Effector CD4-positive, alpha-beta T cell (primary cell): ENCODE measurements at regions not wholly inside any gene's neighbourhood (a gene's known extent, or its start where the extent isn't known, plus 50 kb on each side); places are given as distances from the start of the nearest gene placed in this dataset.
"Not testable (repeated sequence)": the region's sequence is repeated elsewhere in the genome, so short reads cannot be mapped to it uniquely, and the experiment has no call there.

Experiments
- DNase-seq: peaks from one replicate; pipeline ENCODE4 v3.0.0-alpha.2; 2020

DNA sequence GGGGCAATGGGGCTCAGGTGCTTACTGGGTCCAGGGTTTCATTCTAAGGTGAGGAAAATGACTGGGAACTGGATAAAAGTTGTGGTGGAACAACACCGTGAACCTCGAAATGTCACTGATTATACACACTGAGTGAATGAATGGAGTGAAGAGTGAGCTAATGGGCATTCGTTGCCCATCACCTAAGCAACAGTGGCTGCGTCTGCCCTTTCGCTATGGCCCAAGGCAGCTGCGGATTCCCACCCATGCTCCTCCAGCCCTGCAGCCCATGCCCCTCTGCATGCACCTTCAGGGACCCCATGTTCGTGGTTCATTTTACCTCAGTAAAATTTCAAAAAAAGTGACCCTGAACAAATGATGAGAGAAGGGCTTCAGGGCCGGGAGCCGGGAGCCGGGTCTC is 196.3 kb downstream of the CTTN start:
- no peak for DNase-seq

GRCh38 chr11:70595016-70595415 is 196.7 kb downstream of the CTTN start:
- DNase-seq, result no peak

- no peak for DNase-seq
Measured at GRCh38 chr11:70595452-70595851, 197.1 kb downstream of the CTTN start.

DNA sequence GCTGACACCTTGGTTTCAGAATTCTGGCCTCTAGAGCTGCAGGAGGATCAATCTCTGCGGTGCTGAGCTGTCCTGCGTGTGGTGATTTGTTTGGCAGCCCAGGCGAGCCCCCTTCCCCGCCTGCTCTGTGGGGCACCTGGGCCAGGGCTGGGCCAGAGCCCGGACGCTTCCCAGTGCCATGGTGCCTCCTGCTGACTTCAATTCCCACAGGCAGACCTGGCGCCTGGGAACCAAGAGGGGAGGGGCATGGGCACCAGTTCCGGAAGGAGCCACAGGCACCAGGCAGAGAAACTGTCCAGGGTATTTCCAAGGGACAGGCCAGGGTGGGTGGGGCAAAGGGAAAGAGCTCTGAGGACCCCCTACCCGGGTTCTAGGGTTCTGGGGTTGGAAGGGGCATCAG is 197.8 kb downstream of the CTTN start:
- DNase-seq, result no peak

DNA sequence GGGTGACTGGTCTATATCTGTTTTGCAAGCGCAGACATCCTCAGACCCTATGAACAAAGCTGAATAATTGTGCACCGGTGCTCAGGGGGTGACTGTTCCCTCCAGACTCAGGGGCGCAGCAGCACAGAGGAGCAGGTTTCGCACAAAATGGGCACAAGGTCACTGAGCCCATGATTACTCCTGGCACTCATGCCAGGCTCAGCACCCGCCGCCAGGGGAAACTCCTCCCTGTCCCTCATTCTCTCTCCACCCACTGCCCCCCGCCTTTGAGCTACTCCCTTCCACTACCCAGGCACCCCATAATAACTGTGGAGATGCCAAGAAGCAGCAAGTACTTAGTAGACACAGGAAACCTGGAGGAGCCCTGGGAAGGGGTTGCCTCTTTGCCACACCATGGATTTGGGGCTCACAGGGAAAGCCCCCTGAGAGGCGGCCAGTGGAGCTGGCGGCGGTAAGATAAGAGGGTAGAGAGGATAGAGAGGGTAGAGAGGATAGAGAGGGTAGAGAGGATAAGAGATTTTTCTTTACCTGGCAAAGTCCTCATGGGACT is 198.8 kb downstream of the CTTN start:
- no peak for DNase-seq

DNA sequence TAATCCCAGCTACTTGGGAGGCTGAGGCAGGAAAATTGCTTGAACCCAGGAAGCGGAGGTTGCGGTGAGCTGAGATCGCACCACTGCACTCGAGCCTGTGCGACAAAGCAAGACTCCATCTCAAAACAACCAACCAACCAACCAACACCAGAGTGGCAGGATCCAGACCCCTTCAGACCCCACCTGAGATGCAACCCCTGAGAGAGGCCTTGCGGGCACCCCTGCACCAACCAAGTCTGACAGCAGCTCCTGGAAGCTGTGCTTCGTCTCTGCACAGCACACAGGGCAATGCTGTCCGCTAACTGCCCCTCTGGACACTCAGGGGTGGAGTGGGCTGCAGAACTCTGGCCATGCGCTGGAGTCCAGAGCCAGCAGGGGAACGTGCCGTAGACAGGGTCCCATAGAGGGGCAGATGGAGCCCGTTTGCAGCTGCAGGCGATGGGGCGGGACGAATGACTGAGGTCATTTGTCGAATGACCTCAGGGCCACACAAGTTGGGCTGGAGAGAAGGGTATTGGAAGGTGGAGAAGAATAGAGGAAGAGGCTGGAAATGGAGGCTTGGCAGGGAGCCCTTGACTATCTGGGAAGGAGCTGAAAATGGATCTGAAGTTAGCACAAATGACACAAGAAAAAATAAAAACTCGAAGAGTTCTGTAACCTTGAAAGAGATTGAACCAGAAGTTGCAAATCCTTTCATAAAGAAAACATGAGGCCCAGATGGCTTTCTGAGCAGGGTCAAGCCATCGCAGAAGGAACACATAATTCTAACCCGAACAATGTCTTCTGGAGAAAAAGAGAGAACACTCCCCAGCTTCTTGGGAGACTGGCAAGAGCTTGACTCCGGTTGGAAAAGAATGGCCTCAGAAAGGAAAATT is 199.7 kb downstream of the CTTN start:
- no peak for DNase-seq

GRCh38 chr11:70600911-70601415 is 202.6 kb downstream of the CTTN start:
- not testable (repeated sequence) for DNase-seq

- no peak for DNase-seq
Measured at GRCh38 chr11:70601861-70602538, 203.7 kb downstream of the CTTN start.

DNA sequence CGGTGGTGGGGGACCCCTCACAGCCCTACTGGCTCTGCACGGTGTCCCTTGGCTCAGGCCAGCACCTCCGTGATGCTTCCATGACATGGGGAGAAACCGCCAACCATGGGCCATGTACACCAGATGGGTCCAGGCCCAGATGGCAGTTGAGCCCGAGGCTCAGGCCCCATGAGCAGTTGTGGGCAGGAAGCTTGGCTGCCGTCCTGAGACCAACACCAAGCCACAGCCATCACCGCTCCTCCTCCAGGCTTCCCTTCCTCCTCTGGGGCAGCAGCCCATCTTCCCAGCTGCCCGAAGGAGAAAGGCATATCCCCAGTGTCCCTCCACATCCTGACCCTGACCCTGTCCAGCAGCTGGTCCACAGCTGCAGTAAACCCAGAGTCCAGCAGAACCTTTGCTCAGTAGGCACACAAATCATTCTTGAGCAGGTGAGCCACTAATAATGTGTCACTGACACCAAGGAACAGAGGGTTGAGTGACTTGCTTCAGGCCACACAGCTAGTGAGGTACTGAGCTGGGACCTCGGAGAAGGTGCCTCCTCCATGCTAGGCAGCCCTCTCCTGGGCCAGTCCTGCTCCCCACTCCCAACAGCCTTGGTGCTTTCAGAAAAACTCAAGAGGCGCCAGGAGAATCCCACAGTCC is 204.9 kb downstream of the CTTN start:
- DNase-seq, result no peak

DNA sequence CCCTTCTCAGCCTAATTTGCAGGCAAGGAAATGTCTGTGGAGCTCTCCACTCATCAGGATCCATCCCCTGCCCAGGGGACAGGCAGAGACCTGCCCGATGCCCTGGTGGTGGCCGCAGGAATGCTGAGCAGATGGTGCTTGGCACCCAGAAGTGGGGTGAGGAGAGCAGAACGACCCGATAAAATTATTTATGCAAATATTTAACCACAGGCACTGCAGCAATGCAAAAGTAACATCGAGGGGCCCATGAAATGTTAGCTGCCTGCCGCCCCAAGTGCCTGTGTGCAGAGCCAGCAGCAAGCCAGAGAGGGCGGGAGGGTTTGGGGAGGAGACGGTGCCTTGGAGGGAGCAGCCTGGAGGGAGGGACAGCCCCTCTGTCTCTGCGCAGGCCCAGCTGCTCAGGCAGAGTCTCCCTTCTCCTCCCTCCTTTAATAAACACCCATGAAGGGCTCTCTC is 205.5 kb downstream of the CTTN start:
- no peak for DNase-seq

DNA sequence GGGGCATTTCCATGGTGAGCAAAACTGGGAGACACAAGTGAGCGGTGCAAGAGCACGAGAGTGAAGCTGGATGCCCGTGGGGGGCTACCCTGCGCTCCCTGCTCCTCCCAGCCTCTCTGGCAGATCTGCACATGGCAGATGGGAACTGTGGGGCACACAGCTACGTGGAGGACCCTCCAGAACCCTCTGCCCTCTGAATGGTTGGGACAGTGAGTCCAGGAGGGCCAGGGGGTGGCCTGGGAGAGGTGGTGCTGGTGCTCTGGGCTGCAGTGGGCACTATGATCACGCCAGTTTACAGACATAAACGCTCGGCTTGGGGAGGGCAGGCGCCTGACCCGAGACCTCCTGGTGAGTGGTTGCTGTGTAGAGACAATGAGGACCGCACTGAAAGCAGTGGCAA is 205.9 kb downstream of the CTTN start:
- no peak for DNase-seq

GRCh38 chr11:70604630-70605467 is 206.5 kb downstream of the CTTN start:
- DNase-seq, result no peak

DNA sequence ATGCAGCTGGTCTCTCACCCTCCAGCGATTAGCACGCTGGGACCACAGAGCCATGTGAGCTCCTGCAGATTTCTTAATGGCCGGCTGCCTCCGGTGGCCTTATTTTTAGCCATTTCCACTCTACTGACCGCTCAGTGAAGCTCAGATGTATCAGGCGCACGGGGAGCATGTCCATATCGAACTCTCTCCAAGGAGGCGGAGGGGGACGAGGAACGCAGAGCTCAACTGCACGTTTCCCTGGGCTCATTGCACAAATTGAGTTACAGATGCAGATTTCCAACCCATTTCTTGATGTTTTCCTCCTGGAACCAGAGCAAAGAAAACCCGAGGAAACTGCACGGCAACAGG is 207.1 kb downstream of the CTTN start:
- no peak for DNase-seq

DNA sequence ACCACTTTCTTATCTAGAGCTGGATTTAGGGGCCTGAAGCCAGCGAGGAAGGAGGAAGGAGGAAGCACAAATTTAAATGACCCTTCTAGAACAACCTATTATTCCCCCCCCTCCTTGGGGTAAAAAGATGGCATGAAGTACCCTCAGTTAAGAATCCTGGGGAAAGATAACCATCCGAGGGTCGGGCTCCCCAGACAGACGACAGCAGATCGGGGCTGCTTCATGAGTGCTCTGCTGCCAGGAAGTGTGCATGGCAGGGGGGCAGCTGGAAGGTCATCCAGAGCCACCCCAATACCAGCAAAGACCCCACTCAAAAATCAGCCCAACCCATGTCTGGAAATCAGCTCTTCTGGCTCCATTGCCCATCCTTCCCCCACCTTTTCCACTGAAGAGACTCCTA is 207.5 kb downstream of the CTTN start:
- DNase-seq, result no peak

- DNase-seq, result no peak
Measured at GRCh38 chr11:70606248-70606950, 208.1 kb downstream of the CTTN start.

DNA sequence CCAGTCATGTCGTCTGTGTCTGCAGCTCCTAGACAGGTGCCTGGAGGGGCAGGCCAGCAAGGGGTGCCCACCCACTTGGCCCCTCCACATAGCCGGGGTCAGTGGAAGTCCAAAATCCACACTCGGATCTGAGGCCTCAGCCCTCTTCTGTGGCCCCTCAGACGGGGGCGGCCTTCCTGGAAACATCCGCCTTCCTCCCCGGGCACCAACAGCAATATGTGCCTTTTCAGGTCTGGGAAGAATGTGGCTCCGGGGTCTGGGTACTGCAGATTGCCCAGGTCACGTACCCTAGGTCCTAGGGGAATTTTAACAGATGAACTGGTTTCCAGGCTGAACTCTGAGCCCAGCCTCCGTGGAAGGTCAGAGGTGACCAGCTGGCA is 208.6 kb downstream of the CTTN start:
- DNase-seq, result no peak

- DNase-seq, result no peak
Measured at GRCh38 chr11:70607561-70607960, 209.2 kb downstream of the CTTN start.

GRCh38 chr11:70608568-70609470 is 210.5 kb downstream of the CTTN start:
- DNase-seq, result no peak

DNA sequence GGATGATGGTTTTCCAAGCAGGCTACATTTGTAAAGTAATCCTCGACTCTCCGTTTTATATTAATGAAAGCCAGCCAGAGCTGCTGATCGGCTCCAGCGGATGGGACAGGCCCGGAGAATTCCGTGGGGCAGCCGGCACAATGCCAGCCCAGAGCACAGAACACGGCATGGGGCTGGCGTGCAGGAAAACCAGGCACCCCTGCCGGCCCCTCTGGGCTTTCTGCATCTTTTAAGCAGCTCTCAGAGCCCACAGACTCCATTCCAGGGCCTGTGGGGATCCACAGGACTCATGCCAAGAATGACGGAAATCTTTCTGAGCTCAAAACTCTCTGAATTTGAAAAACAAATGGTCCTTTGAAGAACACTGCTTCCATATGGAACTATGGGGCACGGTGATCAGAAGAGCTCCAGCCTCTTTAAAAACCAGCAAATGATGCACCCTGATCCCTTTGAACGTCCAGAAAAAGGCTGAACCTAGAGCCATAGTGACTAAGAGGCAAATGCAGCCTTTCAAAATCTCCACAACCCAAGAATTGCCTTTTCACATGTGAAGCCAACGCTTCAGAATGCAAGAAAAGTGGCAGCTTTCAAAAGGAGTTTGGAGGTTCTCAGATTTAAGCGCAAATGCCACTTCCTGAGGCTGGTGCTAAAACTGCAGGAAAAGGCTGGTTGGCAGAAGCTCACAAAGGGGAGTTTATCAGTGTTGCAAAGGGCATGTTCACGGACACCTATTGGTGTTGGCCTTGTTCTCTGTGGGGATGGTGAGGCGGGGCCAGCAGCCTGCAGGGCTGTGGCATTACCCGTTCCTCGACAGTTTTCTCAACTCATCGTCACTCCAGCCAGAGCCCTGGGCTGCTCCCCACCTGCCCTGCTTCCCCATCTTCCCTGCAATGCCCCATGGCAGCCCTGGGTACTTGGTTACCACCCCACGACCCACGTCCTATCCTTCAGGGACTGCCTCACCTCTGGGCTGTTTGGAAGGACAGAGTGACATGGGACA is 212.5 kb downstream of the CTTN start:
- DNase-seq, result no peak
